ENCODE measurements at regions not wholly inside any gene's neighbourhood (a gene's known extent, or its start where the extent isn't known, plus 50 kb on each side); places are given as distances from the start of the nearest gene placed in this dataset.

GRCh38 chr10:107583974-107584373 is 419.5 kb upstream of the SORCS1 start:
- H3K4me3 ChIP-seq (ENCODE audit: low read depth, low read length), result no peak overlapping the region
- DNase-seq (ENCODE audit: low read depth), result peak; percentile 61
- no peak for TF ChIP-seq CTCF (conservative IDR thresholded peaks at IDR 0.05; ENCODE audit: low read depth, low read length)

- H3K4me3 ChIP-seq (ENCODE audit: low read depth, low read length), result no peak overlapping the region
- DNase-seq (ENCODE audit: low read depth), result no peak
- TF ChIP-seq CTCF (conservative IDR thresholded peaks at IDR 0.05; ENCODE audit: low read depth, low read length), result no peak
Observed at GRCh38 chr10:107579970-107580369, 415.5 kb upstream of the SORCS1 start.

- no peak for DNase-seq (ENCODE audit: low read depth)
- TF ChIP-seq CTCF (conservative IDR thresholded peaks at IDR 0.05; ENCODE audit: low read depth, low read length), result no peak
- H3K4me3 ChIP-seq (ENCODE audit: low read depth, low read length), result no peak overlapping the region
Observed at GRCh38 chr10:107577221-107577620, 412.7 kb upstream of the SORCS1 start.

GRCh38 chr10:107576746-107577145 is 412.2 kb upstream of the SORCS1 start:
- no peak overlapping the region for H3K4me3 ChIP-seq (ENCODE audit: low read depth, low read length)
- no peak for TF ChIP-seq CTCF (conservative IDR thresholded peaks at IDR 0.05; ENCODE audit: low read depth, low read length)
- no peak for DNase-seq (ENCODE audit: low read depth)

DNA sequence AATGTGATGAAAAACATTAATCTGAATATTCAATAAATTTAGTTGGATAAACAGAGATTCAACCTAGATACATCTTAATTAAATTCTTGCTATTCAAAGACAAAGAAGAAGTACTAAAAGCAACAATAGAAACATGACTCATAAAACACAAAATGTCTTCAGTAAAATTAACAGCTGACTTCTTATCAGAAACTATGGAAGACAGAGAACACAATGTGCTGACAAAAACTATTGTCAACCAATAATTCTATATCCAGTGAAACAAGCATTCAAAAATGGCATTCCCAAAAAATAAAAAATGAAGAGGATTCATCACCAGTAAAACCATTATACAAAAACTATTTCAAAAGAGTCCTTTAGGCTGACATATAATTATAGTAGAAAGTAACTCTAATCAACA is 400.5 kb upstream of the SORCS1 start:
- no peak for TF ChIP-seq CTCF (conservative IDR thresholded peaks at IDR 0.05; ENCODE audit: low read depth, low read length)
- no peak for DNase-seq (ENCODE audit: low read depth)
- H3K4me3 ChIP-seq (ENCODE audit: low read depth, low read length), result no peak overlapping the region

GRCh38 chr10:107561136-107561650 is 396.7 kb upstream of the SORCS1 start:
- no peak overlapping the region for H3K4me3 ChIP-seq (ENCODE audit: low read depth, low read length)
- no peak for DNase-seq (ENCODE audit: low read depth)
- TF ChIP-seq CTCF (conservative IDR thresholded peaks at IDR 0.05; ENCODE audit: low read depth, low read length), result no peak

GRCh38 chr10:107557916-107558315 is 393.4 kb upstream of the SORCS1 start:
- DNase-seq (ENCODE audit: low read depth), result no peak
- TF ChIP-seq CTCF (conservative IDR thresholded peaks at IDR 0.05; ENCODE audit: low read depth, low read length), result no peak
- no peak overlapping the region for H3K4me3 ChIP-seq (ENCODE audit: low read depth, low read length)
